HG02623 (cell line): ENCODE measurements at regions not wholly inside any gene's neighbourhood (a gene's known extent, or its start where the extent isn't known, plus 50 kb on each side); places are given as distances from the start of the nearest gene placed in this dataset.
A peak's percentile ranks its signal among the peaks of the same experiment; 100 is the strongest.
"Not testable (repeated sequence)": the region's sequence is repeated elsewhere in the genome, so short reads cannot be mapped to it uniquely, and the experiment has no call there.

Source experiments
- ATAC-seq: cut with Tn5 transposase; IDR thresholded peaks from one replicate; pipeline ENCODE4 v1.9.1; 2021; ENCODE audit warnings: moderate library complexity; ENCODE audit not compliant: unreplicated experiment

DNA sequence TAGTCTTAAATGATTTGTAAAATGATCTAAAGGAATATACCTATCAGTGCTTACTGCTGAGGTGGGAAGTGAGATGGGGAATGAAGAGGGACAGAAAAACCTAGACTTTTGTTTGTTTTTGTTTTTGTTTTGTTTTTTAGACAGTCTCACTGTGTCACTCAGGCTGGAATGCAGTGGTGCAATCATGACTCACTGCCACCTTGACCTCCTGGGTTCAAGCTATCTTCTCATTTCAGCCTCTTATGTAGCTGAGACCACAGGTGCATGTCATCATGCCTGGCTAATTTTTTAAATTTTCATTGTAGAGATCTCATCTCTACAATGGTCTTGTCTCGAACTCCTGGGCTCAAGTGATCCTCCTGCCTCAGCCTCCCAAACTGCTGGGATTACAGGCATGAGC is 116.4 kb upstream of the SEM1 start:
- ATAC-seq, result no peak

DNA sequence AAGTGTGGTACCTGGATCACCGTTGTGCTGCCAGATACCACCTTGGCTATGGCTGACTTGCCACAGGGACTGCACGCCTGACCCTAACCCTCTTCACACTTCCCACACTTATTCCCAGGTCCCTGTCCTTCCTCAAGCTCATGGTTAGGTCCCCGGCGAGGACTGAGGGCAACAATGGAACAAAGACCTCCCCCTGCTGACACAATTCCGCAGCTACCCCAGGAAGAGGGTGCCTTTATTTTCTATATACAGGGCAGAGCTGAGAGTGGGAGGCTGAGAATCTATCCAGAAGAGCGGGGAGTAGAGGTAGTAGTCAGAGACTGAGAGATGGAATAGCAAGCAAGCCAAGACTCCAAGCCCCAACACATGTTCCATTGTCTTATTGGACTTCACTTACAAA is 118.1 kb upstream of the SEM1 start:
- ATAC-seq, result no peak

DNA sequence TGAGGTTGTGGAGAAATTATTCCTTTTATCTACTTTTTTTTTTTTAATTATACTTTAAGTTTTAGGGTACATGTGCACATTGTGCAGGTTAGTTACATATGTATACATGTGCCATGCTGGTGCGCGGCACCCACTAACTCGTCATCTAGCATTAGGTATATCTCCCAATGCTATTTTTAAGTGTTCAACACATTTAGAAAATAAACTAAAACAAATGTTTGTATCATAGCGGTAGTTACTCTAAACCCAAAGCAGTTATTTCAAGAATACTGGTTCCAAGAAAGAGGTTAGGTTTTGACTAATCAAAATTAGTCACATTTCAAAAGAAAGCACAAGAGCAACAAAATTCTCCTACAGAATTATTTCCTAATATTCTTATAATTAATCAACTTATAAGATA is 119.5 kb upstream of the SEM1 start:
- not testable (repeated sequence) for ATAC-seq

GRCh38 chr7:96831446-96831845 is 121.8 kb upstream of the SEM1 start:
- ATAC-seq, result no peak

- no peak for ATAC-seq
Observed at GRCh38 chr7:96832092-96832662, 122.5 kb upstream of the SEM1 start.

GRCh38 chr7:96833676-96834453 is 124.2 kb upstream of the SEM1 start:
- ATAC-seq, result no peak

DNA sequence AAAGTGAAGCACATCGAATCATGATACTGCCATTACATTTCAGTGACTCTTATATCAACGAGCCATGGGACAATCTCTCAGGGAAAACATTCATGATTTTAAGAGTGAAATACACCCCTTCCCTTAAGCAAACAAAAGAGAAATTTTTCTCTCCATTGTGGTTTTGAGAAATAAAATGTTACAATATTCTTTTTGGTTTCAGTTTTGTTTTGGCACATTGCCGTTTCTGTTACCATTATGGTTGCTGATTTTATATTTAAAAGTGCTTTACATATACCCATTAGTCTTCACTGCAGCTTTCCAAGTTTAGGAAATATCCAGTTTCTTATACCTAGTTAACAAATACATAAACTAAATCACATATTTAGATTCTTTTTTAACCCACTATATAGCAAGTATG is 126.8 kb upstream of the SEM1 start:
- ATAC-seq, result no peak

GRCh38 chr7:96837593-96837992 is 127.9 kb upstream of the SEM1 start:
- ATAC-seq, result peak; percentile 96

DNA sequence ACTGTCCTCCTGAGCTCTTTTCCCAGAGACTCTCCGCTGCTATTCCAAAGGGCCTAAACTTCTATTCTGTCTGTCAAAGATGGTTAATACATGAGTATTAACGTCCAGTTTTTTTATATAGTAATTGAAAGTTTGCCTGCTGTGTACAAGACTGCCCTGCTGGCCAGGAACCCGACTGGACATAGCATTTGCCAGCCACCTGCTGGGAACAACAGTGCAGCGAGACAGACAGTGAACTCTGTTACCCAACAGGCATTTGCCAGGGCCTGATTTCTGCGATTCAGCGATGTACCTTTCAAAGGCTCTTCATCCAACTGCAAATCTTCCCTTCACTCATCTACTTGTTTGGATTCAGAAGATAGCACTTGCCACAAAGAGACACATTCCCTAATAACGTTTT is 128.8 kb upstream of the SEM1 start:
- no peak for ATAC-seq

DNA sequence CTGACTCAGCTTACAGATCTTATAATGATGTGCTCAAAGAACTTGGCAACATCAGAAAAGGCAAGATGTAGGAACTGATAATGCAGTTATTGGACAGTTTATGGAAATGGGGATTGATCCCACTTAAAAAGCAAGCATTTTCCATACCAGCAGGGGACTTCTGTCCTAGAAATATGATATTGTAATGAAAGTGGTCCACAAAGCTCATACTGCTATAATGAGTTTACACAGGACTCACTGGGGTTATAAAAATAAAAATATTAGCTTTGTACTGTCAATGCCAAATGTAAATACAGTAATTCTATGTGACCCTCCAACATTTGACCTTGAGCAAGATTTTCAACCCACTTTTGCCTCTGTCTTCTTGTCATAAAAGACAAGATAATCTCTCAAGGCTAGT is 145.5 kb upstream of the SEM1 start:
- ATAC-seq, result no peak

- ATAC-seq, result no peak
Observed at GRCh38 chr7:96855691-96856090, 146.0 kb upstream of the SEM1 start.

GRCh38 chr7:96869538-96869937 is 135.8 kb upstream of the DLX6 start:
- no peak for ATAC-seq

DNA sequence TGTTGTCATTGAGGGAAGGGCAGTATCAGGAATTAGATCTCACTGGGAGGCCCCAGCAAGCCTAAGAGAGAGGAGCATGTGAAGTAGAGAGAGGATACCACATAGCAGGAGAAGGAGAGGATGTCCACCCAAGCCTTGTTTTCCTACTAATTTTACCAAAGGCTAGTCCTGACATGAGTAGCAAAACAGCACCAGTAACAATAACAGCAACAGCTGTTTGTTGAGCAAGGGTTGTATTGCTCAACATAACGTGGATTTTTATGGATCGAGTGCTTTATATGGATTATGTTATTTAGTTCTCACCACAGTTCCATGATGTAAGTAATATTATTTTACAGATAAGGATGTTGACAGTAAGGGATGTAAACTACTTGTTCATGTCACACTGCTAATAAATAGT is 135.2 kb upstream of the DLX6 start:
- no peak for ATAC-seq

DNA sequence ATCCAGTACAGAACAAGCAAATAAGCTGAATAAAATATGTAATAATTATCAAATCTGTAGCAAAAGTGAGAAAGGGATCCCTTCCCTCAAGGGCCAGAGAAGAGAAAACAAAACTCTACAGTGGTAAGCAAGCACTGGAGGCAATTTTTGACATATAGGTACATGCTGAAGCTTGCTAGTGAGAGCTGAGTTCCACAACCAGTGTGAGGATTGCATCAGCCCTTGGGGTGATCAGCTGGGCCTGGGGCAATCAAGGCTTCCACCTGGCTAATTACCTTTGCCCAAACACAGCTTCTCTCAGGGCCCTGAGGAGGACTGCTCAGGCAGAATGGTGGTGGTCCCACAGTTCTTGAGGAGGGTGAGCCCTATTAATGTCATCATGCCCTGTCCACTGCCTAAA is 134.4 kb upstream of the DLX6 start:
- no peak for ATAC-seq

DNA sequence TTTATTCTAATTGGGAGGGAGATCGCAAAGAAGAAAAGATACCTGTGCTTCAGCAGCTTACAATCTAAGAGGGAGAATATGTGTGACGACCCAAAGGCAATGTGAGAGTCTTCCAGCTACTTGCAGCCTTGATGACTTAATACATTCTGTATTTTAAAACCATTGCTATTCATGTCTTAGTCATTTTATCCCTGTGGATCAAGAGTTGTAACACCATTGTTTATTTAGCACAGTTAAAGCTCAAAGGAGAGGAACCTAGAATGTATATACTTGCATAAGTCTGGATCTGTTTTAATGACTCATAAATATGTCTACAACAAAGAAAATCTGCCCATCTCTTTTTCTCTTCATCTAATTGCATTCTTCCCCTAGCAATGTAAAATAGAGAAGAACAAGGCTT is 117.9 kb upstream of the DLX6 start:
- ATAC-seq, result no peak

GRCh38 chr7:96899108-96899507 is 106.2 kb upstream of the DLX6 start:
- no peak for ATAC-seq

DNA sequence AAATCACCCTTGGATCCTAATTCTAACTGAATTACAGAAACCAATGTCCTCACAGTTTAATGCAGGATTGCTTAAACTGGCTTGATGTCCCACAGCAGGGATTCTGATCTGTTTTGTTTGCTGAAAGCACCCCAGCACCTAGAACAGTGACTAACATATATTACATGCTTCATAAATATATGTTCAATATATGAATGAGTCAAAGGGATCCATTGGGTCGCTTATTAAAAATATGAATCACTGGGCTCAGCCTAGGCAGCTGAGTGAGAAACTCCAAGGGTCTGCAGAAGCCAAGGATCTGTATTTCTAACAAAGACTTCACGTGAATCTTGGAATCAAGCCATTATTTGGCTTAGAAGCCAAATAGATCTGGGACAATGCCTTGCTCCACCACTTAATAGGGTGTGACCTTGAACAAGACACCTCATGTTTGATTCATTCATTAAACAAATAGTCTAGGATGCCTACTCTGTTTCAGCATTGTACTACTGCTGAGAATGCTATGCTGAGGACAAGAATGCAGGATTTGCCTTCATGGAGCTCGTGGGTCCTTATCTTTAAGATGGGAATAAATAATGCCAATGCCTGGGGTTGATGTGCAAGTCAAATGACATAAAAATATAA is 103.4 kb upstream of the DLX6 start:
- no peak for ATAC-seq

DNA sequence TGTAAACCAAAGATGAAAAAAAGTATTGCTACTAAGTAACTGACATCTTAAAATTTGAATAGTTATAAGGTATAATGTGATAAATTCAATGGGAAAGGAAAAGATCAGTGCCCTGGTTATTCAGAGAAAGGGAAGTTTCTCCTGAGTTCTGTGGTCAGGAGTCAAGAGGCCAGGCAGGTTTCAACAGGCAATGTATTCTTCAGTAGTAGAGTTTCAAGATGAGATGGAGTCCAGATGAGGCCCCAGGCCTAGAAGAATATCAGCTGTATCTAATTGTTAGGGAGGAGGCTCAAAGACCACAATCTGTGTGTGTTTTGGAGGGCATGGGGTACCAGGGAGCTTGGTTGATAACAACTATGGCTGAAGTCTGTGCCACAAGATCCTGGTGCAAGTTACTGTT is 101.4 kb upstream of the DLX6 start:
- ATAC-seq, result no peak

DNA sequence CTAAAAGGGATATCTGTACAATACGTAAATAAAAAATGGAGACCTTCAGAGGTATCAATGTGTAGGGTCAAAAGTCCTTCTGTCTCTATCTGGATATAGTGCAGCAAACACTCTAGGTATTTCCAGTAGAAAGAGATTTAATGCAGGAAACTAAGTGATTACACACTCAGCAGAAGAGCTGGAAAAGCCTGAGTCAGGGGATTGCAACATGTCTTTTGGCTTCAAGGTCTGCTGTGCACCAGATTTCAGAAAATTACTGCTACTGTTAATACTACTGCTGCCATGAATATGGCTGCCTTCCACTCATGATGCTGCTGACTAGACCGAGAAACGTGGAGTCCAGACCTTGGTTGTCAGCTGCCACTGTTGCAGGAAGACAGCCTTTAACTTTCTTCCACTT is 94.9 kb upstream of the DLX6 start:
- ATAC-seq, result no peak

DNA sequence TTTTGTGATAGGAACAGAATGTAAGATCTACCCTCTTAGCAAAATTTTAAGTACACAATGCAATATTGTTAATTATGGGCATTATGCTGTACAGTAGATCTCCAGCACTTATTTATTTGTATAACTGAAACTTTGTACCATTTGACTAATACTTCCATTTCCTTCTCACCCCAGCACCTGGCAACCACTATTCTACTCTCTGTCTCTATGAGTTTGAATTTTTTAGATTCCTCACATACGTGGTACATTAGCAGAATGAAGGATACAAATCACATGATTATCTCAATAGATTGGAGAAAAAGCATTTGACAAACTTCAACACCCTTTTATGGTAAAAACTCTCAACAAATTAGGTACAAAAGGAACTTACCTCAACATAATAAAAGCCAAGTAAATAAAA is 90.3 kb upstream of the DLX6 start:
- no peak for ATAC-seq

DNA sequence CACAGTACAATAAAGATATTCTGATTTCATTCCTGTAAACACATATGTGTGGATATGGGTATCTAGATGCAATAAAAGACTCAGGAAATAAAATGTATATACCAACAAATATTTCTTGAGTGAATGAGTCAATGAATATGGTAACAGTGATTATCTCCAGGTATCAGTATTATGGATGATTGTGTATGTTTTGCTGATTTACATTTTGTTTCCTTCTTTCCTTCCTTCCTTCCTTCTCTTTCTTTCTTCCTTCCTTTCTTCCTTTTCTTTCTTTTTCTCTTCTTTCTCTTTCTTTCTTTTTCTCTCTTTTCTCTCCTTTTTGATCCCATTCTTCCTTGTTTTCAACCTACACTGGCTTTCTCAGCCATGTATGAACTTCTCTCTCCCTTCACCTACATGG is 85.3 kb upstream of the DLX6 start:
- no peak for ATAC-seq

GRCh38 chr7:96920713-96921112 is 84.6 kb upstream of the DLX6 start:
- ATAC-seq, result no peak

DNA sequence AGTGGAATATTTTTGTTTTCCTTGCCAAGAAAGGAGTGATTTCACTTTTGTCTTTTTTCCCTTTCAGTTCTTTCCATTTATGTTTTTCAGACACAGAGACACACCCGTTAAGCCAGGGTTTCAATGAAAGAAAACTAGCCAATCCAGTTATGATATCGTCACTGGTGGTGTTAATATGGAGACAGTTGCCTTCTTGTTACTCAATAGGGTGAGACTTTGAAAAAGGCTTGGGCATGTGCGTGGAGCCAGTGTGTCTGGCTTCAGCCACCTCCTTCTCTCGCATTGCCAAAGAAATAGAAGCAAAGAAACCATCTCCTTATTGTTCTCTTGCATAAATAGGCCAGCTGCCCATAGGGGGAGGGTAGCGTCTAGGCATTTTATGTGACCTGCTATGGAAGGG is 84.1 kb upstream of the DLX6 start:
- ATAC-seq, result no peak
